A549 (cell line): ENCODE measurements at regions not wholly inside any gene's neighbourhood (a gene's known extent, or its start where the extent isn't known, plus 50 kb on each side); places are given as distances from the start of the nearest gene placed in this dataset.
"Not testable (repeated sequence)": the region's sequence is repeated elsewhere in the genome, so short reads cannot be mapped to it uniquely, and the experiment has no call there.

ENCODE experiments used
- ATAC-seq, 2 experiments: fragments of 200-7000 bp in 1 of 2; fragments of >200 bp in 1 of 2; cut with Nextera tagmentation in 1 of 2; cut with Tn5 transposase in 1 of 2; 3 replicates each; pipeline versions ENCODE4 v1.8.0 to v1.9.1; 2018 to 2020; ENCODE audit warnings: mild to moderate bottlenecking in 1 of 2, moderate library complexity in 1 of 2
- CTCF ChIA-PET: fragments of 300-600 bp; sonication (Branson Sonifier 250); formaldehyde crosslinking; extraction: SDS; loops from one replicate; lab custom pipeline; 2021; ENCODE audit warnings: antibody characterized with exemption, inconsistent platforms; lab: Yijun Ruan, JAX
- POLR2A ChIA-PET: fragments of 350-600 bp; formaldehyde crosslinking; extraction: SDS; loops from one replicate; lab custom pipeline; 2021; ENCODE audit warnings: antibody characterized with exemption, inconsistent platforms; lab: Yijun Ruan, JAX
- DNase-seq, 2 experiments: peaks; one replicate each; pipeline versions ENCODE4 v3.0.0 to v3.0.0-alpha.2; 2011 to 2016; ENCODE audit warnings: low read depth in 1 of 2, low spot score in 1 of 2
- FAIRE-seq: peaks from 2 replicates; lab custom pipeline; 2011; peaks lifted over from hg19 to GRCh38; lab: Jason Lieb, UNC
- H3K27ac ChIP-seq, 2 experiments: fragments of >200 bp; sonication (Bioruptor Twin); formaldehyde crosslinking; 3 replicates each; pipeline ENCODE4 v1.5.1; 2016 to 2017
- H3K4me1 ChIP-seq: fragments of >200 bp; sonication (Bioruptor Twin); formaldehyde crosslinking; 3 replicates; pipeline ENCODE4 v1.6.1; 2016
- H3K4me2 ChIP-seq: fragments of >200 bp; sonication (Bioruptor Twin); formaldehyde crosslinking; 3 replicates; pipeline ENCODE4 v1.6.1; 2016
- H3K4me3 ChIP-seq: fragments of >200 bp; sonication (Bioruptor Twin); formaldehyde crosslinking; 3 replicates; pipeline ENCODE4 v1.5.1; 2016
- H3K9me3 ChIP-seq: fragments of >200 bp; sonication (Bioruptor Twin); formaldehyde crosslinking; 3 replicates; pipeline ENCODE4 v1.6.1; 2016
- CEBPB ChIP-seq, 2 experiments: fragments of >200 bp in 1 of 2; sonication (Bioruptor Twin) in 1 of 2; formaldehyde crosslinking in 1 of 2; IDR thresholded peaks; 2 replicates each; pipeline ENCODE4 v1.6.1; 2012 to 2016
- EHMT2 ChIP-seq: fragments of 200-600 bp; sonication (generic); IDR thresholded peaks from 2 replicates; pipeline ENCODE4 v1.6.1; 2016; ENCODE audit warnings: antibody characterized with exemption, low read depth, mild to moderate bottlenecking, moderate library complexity
- ELK1 ChIP-seq: fragments of 150-350 bp; IDR thresholded peaks from 2 replicates; pipeline ENCODE4 v1.6.1; 2014; ENCODE audit warnings: low read depth, mild to moderate bottlenecking, low read length
- EP300 ChIP-seq, 2 experiments: fragments of >200 bp; sonication (Bioruptor Twin); formaldehyde crosslinking; IDR thresholded peaks; 2 replicates in 1 of 2; 3 replicates in 1 of 2; pipeline ENCODE4 v1.6.1; 2016 to 2017
- ESRRA ChIP-seq: fragments of 150-350 bp; IDR thresholded peaks from 2 replicates; pipeline ENCODE4 v1.6.1; 2014; ENCODE audit warnings: mild to moderate bottlenecking, low read length, borderline replicate concordance
- FOXS1 ChIP-seq: fragments of 250-450 bp; sonication (Bioruptor Pico); IDR thresholded peaks from 2 replicates; pipeline ENCODE4 v1.5.0; 2020; ENCODE audit warnings: mild to moderate bottlenecking, moderate library complexity
- HDAC2 ChIP-seq: fragments of 200-600 bp; sonication (generic); IDR thresholded peaks from 2 replicates; pipeline ENCODE4 v1.6.1; 2016
- HOXA7 ChIP-seq: fragments of 250-450 bp; sonication (Bioruptor Pico); IDR thresholded peaks from 2 replicates; pipeline ENCODE4 v1.5.0; 2020; ENCODE audit warnings: mild to moderate bottlenecking, moderate library complexity
- HOXB5 ChIP-seq: fragments of 250-450 bp; sonication (Bioruptor Pico); IDR thresholded peaks from 2 replicates; pipeline ENCODE4 v1.5.0; 2020; ENCODE audit warnings: mild to moderate bottlenecking, moderate library complexity
- JUNB ChIP-seq: fragments of >200 bp; sonication (Bioruptor Twin); formaldehyde crosslinking; IDR thresholded peaks from 2 replicates; pipeline ENCODE4 v1.6.1; 2016
- KDM5A ChIP-seq: fragments of 200-600 bp; sonication (generic); IDR thresholded peaks from 2 replicates; pipeline ENCODE4 v1.6.1; 2016; ENCODE audit warnings: antibody characterized with exemption, mild to moderate bottlenecking
- MAFK ChIP-seq: fragments of 450-650 bp; IDR thresholded peaks from 2 replicates; pipeline ENCODE4 v1.6.1; 2014; ENCODE audit not compliant: partially characterized antibody
- NPAS2 ChIP-seq: fragments of 250-450 bp; sonication (Bioruptor Pico); IDR thresholded peaks from 2 replicates; pipeline ENCODE4 v1.8.0; 2022; ENCODE audit warnings: mild to moderate bottlenecking, moderate library complexity, borderline replicate concordance
- POLR2A ChIP-seq: IDR thresholded peaks from 2 replicates; pipeline ENCODE4 v1.6.1; 2012; ENCODE audit warnings: mild to moderate bottlenecking, low read length
- RAD21 ChIP-seq, 2 experiments: fragments of >200 bp in 1 of 2; sonication (Bioruptor Twin) in 1 of 2; formaldehyde crosslinking in 1 of 2; IDR thresholded peaks in 1 of 2; conservative IDR thresholded peaks in 1 of 2; 2 replicates in 1 of 2; 3 replicates in 1 of 2; pipeline ENCODE4 v1.6.1; 2012 to 2018; ENCODE audit warnings: inconsistent platforms in 1 of 2
- RCOR1 ChIP-seq: fragments of 150-350 bp; IDR thresholded peaks from 2 replicates; pipeline ENCODE4 v1.6.1; 2014; ENCODE audit warnings: antibody characterized with exemption, low read length, low read depth
- RFX5 ChIP-seq: fragments of 450-650 bp; IDR thresholded peaks from 2 replicates; pipeline ENCODE4 v1.7.1; 2014; ENCODE audit warnings: antibody characterized with exemption, mild to moderate bottlenecking, moderate library complexity
- SMC3 ChIP-seq: fragments of >200 bp; sonication (Bioruptor Twin); formaldehyde crosslinking; IDR thresholded peaks from 3 replicates; pipeline ENCODE4 v1.6.1; 2018; ENCODE audit warnings: inconsistent platforms
- SREBF2 ChIP-seq: fragments of 450-650 bp; IDR thresholded peaks from 2 replicates; pipeline ENCODE4 v1.6.1; 2014; ENCODE audit warnings: mild to moderate bottlenecking, moderate library complexity
- TP53 ChIP-seq: fragments of 250-450 bp; sonication (Bioruptor Pico); IDR thresholded peaks from 2 replicates; pipeline ENCODE4 v1.5.0; 2021; ENCODE audit warnings: mild to moderate bottlenecking, moderate library complexity
- USF2 ChIP-seq: fragments of 450-650 bp; IDR thresholded peaks from 2 replicates; pipeline ENCODE4 v1.6.1; 2014; ENCODE audit warnings: antibody characterized with exemption
- ZFP36 ChIP-seq: fragments of 450-650 bp; IDR thresholded peaks from 2 replicates; pipeline ENCODE4 v1.6.1; 2014; ENCODE audit warnings: borderline replicate concordance; ENCODE audit not compliant: partially characterized antibody
- ZSCAN20 ChIP-seq: fragments of 250-450 bp; sonication (Bioruptor Pico); IDR thresholded peaks from 2 replicates; pipeline ENCODE4 v1.8.0; 2022; ENCODE audit warnings: mild to moderate bottlenecking, moderate library complexity
- WGBS: methylation state at CpG from one replicate; pipeline ENCODE4 v1.1.6; 2017; ENCODE audit errors: missing lambda C conversion rate; 5-methylcytosine and 5-hydroxymethylcytosine counted together
- TF ChIP-seq, protein P1 (sequence below): fragments of >200 bp; sonication (Bioruptor Twin); formaldehyde crosslinking; IDR thresholded peaks from 3 replicates; pipeline ENCODE4 v1.5.1; 2016

GRCh38 chr13:80069374-80069773 lies 271.6 kb downstream of the SPRY2 start:
- FAIRE-seq: no peak
- WGBS: 80% methylated on average over 3 of the region's 3 CpGs
- no peak for ATAC-seq
- ChIA-PET CTCF (no interaction called here), POLR2A (no interaction called here)
- Histone ChIP-seq H3K9me3 (no peaks in the 10 kb centered on the region), H3K4me3 (no peak overlapping the region), H3K27ac (no peak overlapping the region), H3K4me2 (no peak overlapping the region), H3K4me1 (no peaks in the 10 kb centered on the region)
- TF ChIP-seq TP53 (CRISPR knock-in tag): no peak
- no peak for TF ChIP-seq MAFK
- no peak for TF ChIP-seq ZFP36
- TF ChIP-seq, protein P1, sequence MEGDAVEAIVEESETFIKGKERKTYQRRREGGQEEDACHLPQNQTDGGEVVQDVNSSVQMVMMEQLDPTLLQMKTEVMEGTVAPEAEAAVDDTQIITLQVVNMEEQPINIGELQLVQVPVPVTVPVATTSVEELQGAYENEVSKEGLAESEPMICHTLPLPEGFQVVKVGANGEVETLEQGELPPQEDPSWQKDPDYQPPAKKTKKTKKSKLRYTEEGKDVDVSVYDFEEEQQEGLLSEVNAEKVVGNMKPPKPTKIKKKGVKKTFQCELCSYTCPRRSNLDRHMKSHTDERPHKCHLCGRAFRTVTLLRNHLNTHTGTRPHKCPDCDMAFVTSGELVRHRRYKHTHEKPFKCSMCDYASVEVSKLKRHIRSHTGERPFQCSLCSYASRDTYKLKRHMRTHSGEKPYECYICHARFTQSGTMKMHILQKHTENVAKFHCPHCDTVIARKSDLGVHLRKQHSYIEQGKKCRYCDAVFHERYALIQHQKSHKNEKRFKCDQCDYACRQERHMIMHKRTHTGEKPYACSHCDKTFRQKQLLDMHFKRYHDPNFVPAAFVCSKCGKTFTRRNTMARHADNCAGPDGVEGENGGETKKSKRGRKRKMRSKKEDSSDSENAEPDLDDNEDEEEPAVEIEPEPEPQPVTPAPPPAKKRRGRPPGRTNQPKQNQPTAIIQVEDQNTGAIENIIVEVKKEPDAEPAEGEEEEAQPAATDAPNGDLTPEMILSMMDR: no peak
- TF ChIP-seq USF2: no peak
- no peak for TF ChIP-seq KDM5A
- no peak for TF ChIP-seq RCOR1
- TF ChIP-seq HOXB5 (CRISPR knock-in tag): no peak
- TF ChIP-seq NPAS2 (CRISPR knock-in tag): no peak
- no peak for TF ChIP-seq RAD21 (conservative IDR thresholded peaks at IDR 0.05 in 1 of 2, IDR thresholded peaks at IDR 0.05 in 1 of 2)
- no peak for TF ChIP-seq HOXA7 (CRISPR knock-in tag)
- no peak for TF ChIP-seq POLR2A
- TF ChIP-seq CEBPB (IDR thresholded peaks at IDR 0.05): no peak
- no peak for TF ChIP-seq ELK1
- DNase-seq: no peak

DNA sequence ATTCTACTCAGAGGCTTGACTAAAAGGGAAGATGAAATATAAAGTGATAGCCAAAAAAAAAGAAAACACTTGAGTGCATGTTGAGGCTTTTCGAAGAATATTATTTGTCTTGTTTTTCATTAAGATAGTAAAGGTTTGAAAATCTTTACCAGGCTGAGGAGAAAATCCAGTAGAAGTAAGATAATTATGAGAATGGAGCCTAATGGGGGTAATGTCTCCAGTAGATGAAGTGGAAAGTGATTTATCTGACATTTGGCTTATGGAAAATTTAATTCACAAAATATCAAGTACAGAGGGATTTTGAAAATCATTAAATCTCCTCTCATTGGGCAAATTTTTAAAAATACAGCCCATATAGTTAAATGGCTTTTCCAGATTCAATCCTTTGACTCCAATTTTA lies 274.9 kb downstream of the SPRY2 start:
- CTCF ChIA-PET: no interaction called here
- Histone ChIP-seq H3K9me3 (no peaks in the 10 kb centered on the region), H3K4me1 (no peaks in the 10 kb centered on the region), H3K4me2 (no peak overlapping the region)
- ATAC-seq: no peak
- POLR2A ChIA-PET: no interaction called here
- FAIRE-seq: no peak
- DNase-seq: no peak
- TF ChIP-seq POLR2A (no peak), HDAC2 (no peak), ESRRA (no peak), HOXB5 (CRISPR knock-in tag) (no peak), FOXS1 (CRISPR knock-in tag) (no peak), SREBF2 (no peak)
- TF ChIP-seq, all 56 proteins: peak for 0
- 0% methylated on average over 1 of the region's 1 CpG for WGBS
- Histone ChIP-seq H3K27ac (no peak overlapping the region), H3K4me3 (no peak overlapping the region)

GRCh38 chr13:80062416-80062815 lies 278.5 kb downstream of the SPRY2 start:
- H3K9me3 ChIP-seq, DNase-seq, H3K4me1 ChIP-seq, CTCF ChIA-PET, POLR2A ChIA-PET, H3K4me2 ChIP-seq, H3K4me3 ChIP-seq, ATAC-seq, H3K27ac ChIP-seq, FAIRE-seq: not testable (repeated sequence)

DNA sequence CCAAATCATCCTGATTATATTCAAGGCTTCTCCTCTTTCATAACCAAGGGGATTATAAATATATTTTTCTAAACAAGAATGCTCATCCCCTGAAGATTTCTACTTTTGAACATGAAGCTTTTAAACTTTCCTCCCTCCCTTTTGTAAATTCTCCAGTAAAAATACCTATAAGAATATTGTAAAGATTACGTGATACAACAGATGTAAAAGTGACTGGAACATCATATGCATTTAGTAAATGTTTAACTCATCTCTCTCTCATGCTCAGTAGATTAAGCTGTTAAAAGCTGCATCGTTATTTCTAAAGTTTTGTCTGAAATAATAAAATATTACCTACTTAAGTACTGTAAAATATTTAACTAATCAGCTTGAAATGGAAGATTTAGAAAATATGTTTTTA lies 281.1 kb downstream of the SPRY2 start:
- POLR2A ChIA-PET: no interaction called here
- Histone ChIP-seq H3K27ac (no peak overlapping the region), H3K4me2 (no peak overlapping the region), H3K9me3 (no peaks in the 10 kb centered on the region), H3K4me1 (no peaks in the 10 kb centered on the region), H3K4me3 (no peak overlapping the region)
- CTCF ChIA-PET: no interaction called here
- ATAC-seq (no peak), FAIRE-seq (no peak), DNase-seq (no peak)
- WGBS: 62% methylated on average over 2 of the region's 2 CpGs
- TF ChIP-seq RFX5 (no peak), EP300 (IDR thresholded peaks at IDR 0.05) (no peak), EHMT2 (no peak), TP53 (CRISPR knock-in tag) (no peak), KDM5A (no peak), ZSCAN20 (no peak), HDAC2 (no peak), FOXS1 (CRISPR knock-in tag) (no peak), RCOR1 (no peak), SMC3 (no peak), JUNB (no peak)
- TF ChIP-seq, protein P1: no peak
